K562 (cell line): ENCODE measurements at regions not wholly inside any gene's neighbourhood (a gene's known extent, or its start where the extent isn't known, plus 50 kb on each side); places are given as distances from the start of the nearest gene placed in this dataset.

Experiments used
- ARID3A ChIP-seq: IDR thresholded peaks from 2 replicates; pipeline ENCODE4 v1.6.1; 2012; ENCODE audit warnings: low read depth, low read length, improper control_type of control experiment, borderline replicate concordance
- DIDO1 ChIP-seq: fragments of 450-650 bp; IDR thresholded peaks from 2 replicates; pipeline ENCODE4 v1.6.1; 2016; ENCODE audit warnings: low read depth, missing biosample characterization, missing genetic modification characterization
- HCFC1 ChIP-seq: IDR thresholded peaks from 2 replicates; pipeline ENCODE4 v1.6.1; 2012; ENCODE audit warnings: low read depth, low read length, improper control_type of control experiment
- JUNB ChIP-seq: fragments of 450-650 bp; formaldehyde crosslinking; conservative IDR thresholded peaks from 2 replicates; pipeline ENCODE4 v1.4.0; 2020; ENCODE audit warnings: mild to moderate bottlenecking
- KDM5B ChIP-seq: fragments of 200-600 bp; sonication (generic); IDR thresholded peaks from 2 replicates; pipeline ENCODE4 v1.6.1; 2012; ENCODE audit warnings: low read depth, mild to moderate bottlenecking, moderate library complexity, low read length, control low read depth, inconsistent platforms; ENCODE audit not compliant: insufficient replicate concordance
- MAZ ChIP-seq, 2 experiments: fragments of 450-650 bp in 1 of 2; sonication (generic) in 1 of 2; formaldehyde crosslinking; IDR thresholded peaks in 1 of 2; conservative IDR thresholded peaks in 1 of 2; 2 replicates each; pipeline versions ENCODE4 v1.4.0 to v1.5.0; 2020; ENCODE audit warnings: mild to moderate bottlenecking in 1 of 2, missing genetic modification reagents in 1 of 2
- MYNN ChIP-seq, 2 experiments: sonication (generic); formaldehyde crosslinking in 1 of 2; IDR thresholded peaks; 2 replicates each; pipeline versions ENCODE4 v1.5.0 to v1.6.1; 2016 to 2020; ENCODE audit warnings: antibody characterized with exemption in 1 of 2, missing genetic modification reagents in 1 of 2
- NCOR1 ChIP-seq: fragments of 450-650 bp; IDR thresholded peaks from 2 replicates; pipeline ENCODE4 v1.6.1; 2016; ENCODE audit warnings: mild to moderate bottlenecking, moderate library complexity
- NFXL1 ChIP-seq: fragments of 450-650 bp; formaldehyde crosslinking; IDR thresholded peaks from 2 replicates; pipeline ENCODE4 v1.4.0; 2021; ENCODE audit warnings: mild to moderate bottlenecking
- PHB2 ChIP-seq: fragments of 450-650 bp; IDR thresholded peaks from 2 replicates; pipeline ENCODE4 v1.6.1; 2017; ENCODE audit warnings: low read depth
- PHTF2 ChIP-seq: fragments of 250-450 bp; sonication (Bioruptor Pico); IDR thresholded peaks from 2 replicates; pipeline ENCODE4 v1.5.0; 2021; ENCODE audit warnings: mild to moderate bottlenecking
- PTBP1 ChIP-seq: fragments of 200-400 bp; formaldehyde crosslinking; IDR thresholded peaks from 2 replicates; pipeline ENCODE4 v1.6.1; 2017; ENCODE audit warnings: low read depth, low read length
- RFX7 ChIP-seq: fragments of 250-450 bp; sonication (Bioruptor Pico); IDR thresholded peaks from 2 replicates; pipeline ENCODE4 v1.5.1; 2021; ENCODE audit warnings: mild to moderate bottlenecking
- SIN3A ChIP-seq, 2 experiments: fragments of 150-350 bp in 1 of 2; IDR thresholded peaks; 2 replicates each; pipeline ENCODE4 v1.6.1; 2011 to 2016; ENCODE audit warnings: borderline replicate concordance in 2 of 2, low read depth in 2 of 2, low read length in 2 of 2, mild to moderate bottlenecking in 2 of 2, moderate library complexity in 2 of 2; ENCODE audit not compliant: control insufficient read depth in 1 of 2
- SIX5 ChIP-seq, 2 experiments: IDR thresholded peaks; 2 replicates each; pipeline ENCODE4 v1.6.1; 2011; ENCODE audit warnings: low read length in 2 of 2, borderline replicate concordance in 1 of 2, low read depth in 1 of 2, mild to moderate bottlenecking in 1 of 2, moderate library complexity in 1 of 2; ENCODE audit not compliant: insufficient read depth in 1 of 2
- SRSF7 ChIP-seq: fragments of 200-400 bp; formaldehyde crosslinking; optimal IDR thresholded peaks from 2 replicates; pipeline ENCODE3; 2017; ENCODE audit warnings: mild to moderate bottlenecking, low read depth, low read length
- ZBTB17 ChIP-seq: fragments of 450-650 bp; formaldehyde crosslinking; IDR thresholded peaks from 2 replicates; pipeline ENCODE4 v1.4.0; 2020; ENCODE audit warnings: mild to moderate bottlenecking
- ZNF3 ChIP-seq: fragments of 250-450 bp; sonication (Bioruptor Pico); IDR thresholded peaks from 2 replicates; pipeline ENCODE4 v1.5.0; 2021; ENCODE audit warnings: mild to moderate bottlenecking, moderate library complexity
- ZNF41 ChIP-seq: fragments of 250-450 bp; sonication (Bioruptor Pico); conservative IDR thresholded peaks from 2 replicates; pipeline ENCODE4 v1.4.0; 2020; ENCODE audit warnings: mild to moderate bottlenecking
- ZNF75A ChIP-seq: fragments of 450-650 bp; formaldehyde crosslinking; IDR thresholded peaks from 2 replicates; pipeline ENCODE4 v1.4.0; 2020; ENCODE audit warnings: mild to moderate bottlenecking
- TF ChIP-seq, protein P1 (sequence below), 2 experiments: IDR thresholded peaks; 2 replicates each; pipeline ENCODE4 v1.6.1; 2012; ENCODE audit warnings: improper control_type of control experiment in 2 of 2, low read depth in 2 of 2, low read length in 2 of 2, borderline replicate concordance in 1 of 2
- TF ChIP-seq, protein P2 (sequence below): fragments of 450-650 bp; conservative IDR thresholded peaks from 2 replicates; pipeline ENCODE4 v1.6.1; 2016; ENCODE audit warnings: missing genetic modification characterization, low read depth, mild to moderate bottlenecking, control low read depth, missing compliant biosample characterization
- TF ChIP-seq, protein P3 (sequence below), 2 experiments: fragments of 450-650 bp; conservative IDR thresholded peaks; 2 replicates each; pipeline ENCODE4 v1.6.1; 2017; ENCODE audit warnings: mild to moderate bottlenecking in 2 of 2, moderate library complexity in 2 of 2

- TF ChIP-seq, protein P1, sequence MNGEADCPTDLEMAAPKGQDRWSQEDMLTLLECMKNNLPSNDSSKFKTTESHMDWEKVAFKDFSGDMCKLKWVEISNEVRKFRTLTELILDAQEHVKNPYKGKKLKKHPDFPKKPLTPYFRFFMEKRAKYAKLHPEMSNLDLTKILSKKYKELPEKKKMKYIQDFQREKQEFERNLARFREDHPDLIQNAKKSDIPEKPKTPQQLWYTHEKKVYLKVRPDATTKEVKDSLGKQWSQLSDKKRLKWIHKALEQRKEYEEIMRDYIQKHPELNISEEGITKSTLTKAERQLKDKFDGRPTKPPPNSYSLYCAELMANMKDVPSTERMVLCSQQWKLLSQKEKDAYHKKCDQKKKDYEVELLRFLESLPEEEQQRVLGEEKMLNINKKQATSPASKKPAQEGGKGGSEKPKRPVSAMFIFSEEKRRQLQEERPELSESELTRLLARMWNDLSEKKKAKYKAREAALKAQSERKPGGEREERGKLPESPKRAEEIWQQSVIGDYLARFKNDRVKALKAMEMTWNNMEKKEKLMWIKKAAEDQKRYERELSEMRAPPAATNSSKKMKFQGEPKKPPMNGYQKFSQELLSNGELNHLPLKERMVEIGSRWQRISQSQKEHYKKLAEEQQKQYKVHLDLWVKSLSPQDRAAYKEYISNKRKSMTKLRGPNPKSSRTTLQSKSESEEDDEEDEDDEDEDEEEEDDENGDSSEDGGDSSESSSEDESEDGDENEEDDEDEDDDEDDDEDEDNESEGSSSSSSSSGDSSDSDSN (IDR thresholded peaks at IDR 0.05; ENCODE audit: borderline replicate concordance in 1 of 2, low read depth in 2 of 2, low read length in 2 of 2), result no peak
- TF ChIP-seq SIX5 (IDR thresholded peaks at IDR 0.05; ENCODE audit: borderline replicate concordance in 1 of 2, insufficient read depth in 1 of 2, low read depth in 1 of 2, low read length in 2 of 2), result no peak
- TF ChIP-seq JUNB, result no peak
- no peak for TF ChIP-seq MYNN (IDR thresholded peaks at IDR 0.05)
- no peak for TF ChIP-seq MYNN (CRISPR knock-in tag; IDR thresholded peaks at IDR 0.05)
- TF ChIP-seq ZNF41 (CRISPR knock-in tag), result no peak
- TF ChIP-seq SRSF7, result no peak
- TF ChIP-seq ZNF75A, result no peak
- no peak for TF ChIP-seq PHTF2
- no peak for TF ChIP-seq DIDO1 (tag)
- TF ChIP-seq SIN3A (IDR thresholded peaks at IDR 0.05; ENCODE audit: borderline replicate concordance in 2 of 2, control insufficient read depth in 1 of 2, low read depth in 2 of 2, low read length in 2 of 2), result no peak
- no peak for TF ChIP-seq RFX7 (CRISPR knock-in tag)
- no peak for TF ChIP-seq HCFC1
- TF ChIP-seq ARID3A, result peak; percentile 26; the same call in 1 of the 2 replicates
- TF ChIP-seq KDM5B, result no peak
- TF ChIP-seq NFXL1 (CRISPR knock-in tag), result no peak
- TF ChIP-seq MAZ (CRISPR knock-in tag; conservative IDR thresholded peaks at IDR 0.05 in 1 of 2, IDR thresholded peaks at IDR 0.05 in 1 of 2), result no peak
- no peak for TF ChIP-seq ZBTB17 (CRISPR knock-in tag)
- peak; percentile 33 for TF ChIP-seq NCOR1
- no peak for TF ChIP-seq PTBP1
- TF ChIP-seq, protein P2, sequence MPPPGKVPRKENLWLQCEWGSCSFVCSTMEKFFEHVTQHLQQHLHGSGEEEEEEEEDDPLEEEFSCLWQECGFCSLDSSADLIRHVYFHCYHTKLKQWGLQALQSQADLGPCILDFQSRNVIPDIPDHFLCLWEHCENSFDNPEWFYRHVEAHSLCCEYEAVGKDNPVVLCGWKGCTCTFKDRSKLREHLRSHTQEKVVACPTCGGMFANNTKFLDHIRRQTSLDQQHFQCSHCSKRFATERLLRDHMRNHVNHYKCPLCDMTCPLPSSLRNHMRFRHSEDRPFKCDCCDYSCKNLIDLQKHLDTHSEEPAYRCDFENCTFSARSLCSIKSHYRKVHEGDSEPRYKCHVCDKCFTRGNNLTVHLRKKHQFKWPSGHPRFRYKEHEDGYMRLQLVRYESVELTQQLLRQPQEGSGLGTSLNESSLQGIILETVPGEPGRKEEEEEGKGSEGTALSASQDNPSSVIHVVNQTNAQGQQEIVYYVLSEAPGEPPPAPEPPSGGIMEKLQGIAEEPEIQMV, result no peak
- TF ChIP-seq, protein P3, sequence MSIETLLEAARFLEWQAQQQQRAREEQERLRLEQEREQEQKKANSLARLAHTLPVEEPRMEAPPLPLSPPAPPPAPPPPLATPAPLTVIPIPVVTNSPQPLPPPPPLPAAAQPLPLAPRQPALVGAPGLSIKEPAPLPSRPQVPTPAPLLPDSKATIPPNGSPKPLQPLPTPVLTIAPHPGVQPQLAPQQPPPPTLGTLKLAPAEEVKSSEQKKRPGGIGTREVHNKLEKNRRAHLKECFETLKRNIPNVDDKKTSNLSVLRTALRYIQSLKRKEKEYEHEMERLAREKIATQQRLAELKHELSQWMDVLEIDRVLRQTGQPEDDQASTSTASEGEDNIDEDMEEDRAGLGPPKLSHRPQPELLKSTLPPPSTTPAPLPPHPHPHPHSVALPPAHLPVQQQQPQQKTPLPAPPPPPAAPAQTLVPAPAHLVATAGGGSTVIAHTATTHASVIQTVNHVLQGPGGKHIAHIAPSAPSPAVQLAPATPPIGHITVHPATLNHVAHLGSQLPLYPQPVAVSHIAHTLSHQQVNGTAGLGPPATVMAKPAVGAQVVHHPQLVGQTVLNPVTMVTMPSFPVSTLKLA (conservative IDR thresholded peaks at IDR 0.05), result 0 out of 4 replicates have a peak, but pooled peaks of 1 of the 2 experiments have one; percentile 22
- TF ChIP-seq PHB2, result no peak
- no peak for TF ChIP-seq ZNF3
Observed at GRCh38 chr5:12772276-12772675, 868.0 kb upstream of the CTNND2 start (continued).
